ENCODE measurements at regions not wholly inside any gene's neighbourhood (a gene's known extent, or its start where the extent isn't known, plus 50 kb on each side); places are given as distances from the start of the nearest gene placed in this dataset.

- TF ChIP-seq CTCF (IDR thresholded peaks at IDR 0.05; ENCODE audit: low read length): no peak
- TF ChIP-seq EZH2phosphoT487 (IDR thresholded peaks at IDR 0.05; ENCODE audit: low read length): no peak
- no peak for TF ChIP-seq EZH2 (optimal IDR thresholded peaks at IDR 0.05; ENCODE audit: low read depth, low read length)
These were observed 440.0 kb downstream of the ZNF516 start for GRCh38 chr18:76055025-76055424.
